HK-2 (cell line): ENCODE measurements at regions not wholly inside any gene's neighbourhood (a gene's known extent, or its start where the extent isn't known, plus 50 kb on each side); places are given as distances from the start of the nearest gene placed in this dataset.
"Not testable (repeated sequence)": the region's sequence is repeated elsewhere in the genome, so short reads cannot be mapped to it uniquely, and the experiment has no call there.

Experiments
- DNase-seq: peaks from one replicate; pipeline ENCODE4 v3.0.0-alpha.2; 2018; ENCODE audit not compliant: unreplicated experiment

- no peak for DNase-seq
These were observed 624.1 kb upstream of the MIR17HG start for GRCh38 chr13:90723381-90723780.

- no peak for DNase-seq
These were observed 621.1 kb upstream of the MIR17HG start for GRCh38 chr13:90726375-90726774.

GRCh38 chr13:90732049-90732448 lies 615.4 kb upstream of the MIR17HG start:
- no peak for DNase-seq

- DNase-seq, result not testable (repeated sequence)
These were observed 613.0 kb upstream of the MIR17HG start for GRCh38 chr13:90734497-90734896.

- DNase-seq, result no peak
These were observed 608.6 kb upstream of the MIR17HG start for GRCh38 chr13:90738881-90739280.

GRCh38 chr13:90740099-90740498 lies 607.4 kb upstream of the MIR17HG start:
- no peak for DNase-seq

- DNase-seq, result no peak
These were observed 605.1 kb upstream of the MIR17HG start for GRCh38 chr13:90742381-90742780.

- no peak for DNase-seq
These were observed 601.3 kb upstream of the MIR17HG start for GRCh38 chr13:90746230-90746629.

GRCh38 chr13:90750021-90750420 lies 597.5 kb upstream of the MIR17HG start:
- no peak for DNase-seq

GRCh38 chr13:90751026-90751425 lies 596.5 kb upstream of the MIR17HG start:
- DNase-seq, result no peak

GRCh38 chr13:90752070-90752469 lies 595.4 kb upstream of the MIR17HG start:
- no peak for DNase-seq

GRCh38 chr13:90757127-90757680 lies 590.3 kb upstream of the MIR17HG start:
- DNase-seq, result no peak

GRCh38 chr13:90760639-90761038 lies 586.8 kb upstream of the MIR17HG start:
- DNase-seq, result no peak

GRCh38 chr13:90763476-90764150 lies 583.9 kb upstream of the MIR17HG start:
- no peak for DNase-seq

GRCh38 chr13:90766386-90766902 lies 581.0 kb upstream of the MIR17HG start:
- no peak for DNase-seq

GRCh38 chr13:90768116-90768515 lies 579.4 kb upstream of the MIR17HG start:
- DNase-seq, result no peak

- no peak for DNase-seq
These were observed 578.1 kb upstream of the MIR17HG start for GRCh38 chr13:90769387-90769786.

- DNase-seq, result no peak
These were observed 577.2 kb upstream of the MIR17HG start for GRCh38 chr13:90770334-90770733.

- no peak for DNase-seq
These were observed 573.8 kb upstream of the MIR17HG start for GRCh38 chr13:90773681-90774080.

GRCh38 chr13:90776051-90776748 lies 571.3 kb upstream of the MIR17HG start:
- DNase-seq, result no peak

GRCh38 chr13:90783273-90783672 lies 564.2 kb upstream of the MIR17HG start:
- DNase-seq, result no peak

- no peak for DNase-seq
These were observed 560.5 kb upstream of the MIR17HG start for GRCh38 chr13:90787007-90787406.

GRCh38 chr13:90792335-90792734 lies 555.2 kb upstream of the MIR17HG start:
- no peak for DNase-seq
